ENCODE measurements at regions not wholly inside any gene's neighbourhood (a gene's known extent, or its start where the extent isn't known, plus 50 kb on each side); places are given as distances from the start of the nearest gene placed in this dataset.

- no peaks in the 10 kb centered on the region for H3K36me3 ChIP-seq (ENCODE audit: insufficient read depth, insufficient read length, low read length)
- no peaks in the 10 kb centered on the region for H3K9me3 ChIP-seq (ENCODE audit: insufficient read depth, low read length)
- no peak for TF ChIP-seq SUZ12 (IDR thresholded peaks at IDR 0.05; ENCODE audit: extremely low read depth, insufficient read depth, insufficient read length)
- TF ChIP-seq YY1 (IDR thresholded peaks at IDR 0.05; ENCODE audit: insufficient read depth, insufficient read length), result no peak
- no peak for TF ChIP-seq ZNF274 (IDR thresholded peaks at IDR 0.05; ENCODE audit: low read depth, low read length)
- no peaks in the 10 kb centered on the region for H3K4me1 ChIP-seq (ENCODE audit: insufficient read depth, insufficient read length)
- H3K27me3 ChIP-seq (ENCODE audit: insufficient read depth, insufficient read length), result no peaks in the 10 kb centered on the region
- no peak overlapping the region for H3K4me3 ChIP-seq (ENCODE audit: insufficient read length, low read depth)
- no peak for DNase-seq (ENCODE audit: low read depth, low spot score)
- H3K9ac ChIP-seq (ENCODE audit: insufficient read length, low read depth), result no peak overlapping the region
Observed at GRCh38 chr12:66944365-66944764, 265.5 kb upstream of the GRIP1 start.

DNA sequence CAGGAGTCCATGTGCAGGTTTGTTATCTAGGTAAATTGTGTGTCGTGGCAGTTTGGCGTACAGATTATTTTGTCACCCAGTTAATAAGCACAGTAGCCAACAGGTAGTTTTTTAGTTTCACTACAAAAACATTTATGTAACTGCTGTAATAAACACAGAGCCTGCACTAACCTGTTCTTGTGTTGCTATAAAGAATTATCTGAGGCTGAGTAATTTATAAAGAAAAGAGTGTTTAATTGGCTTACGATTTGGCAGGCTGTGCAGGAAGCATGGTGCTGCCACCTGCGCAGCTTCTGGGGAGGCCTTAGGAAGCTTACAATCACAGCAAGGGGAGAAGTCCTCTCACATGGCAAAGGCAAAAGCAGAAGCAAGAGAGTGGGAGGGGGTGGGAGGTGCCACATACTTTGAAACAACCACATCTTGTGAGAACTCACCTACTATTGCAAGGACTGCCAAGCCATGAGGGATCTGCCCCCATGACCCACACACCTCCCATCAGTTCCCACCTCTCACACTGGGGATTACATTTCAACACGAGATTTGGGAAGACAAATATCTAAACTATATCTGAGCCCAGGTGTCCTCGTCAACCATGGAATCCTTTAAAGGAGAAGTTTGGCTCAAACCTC, 266.4 kb upstream of the GRIP1 start:
- Histone ChIP-seq H3K4me1 (ENCODE audit: insufficient read depth, insufficient read length) (no peaks in the 10 kb centered on the region), H3K4me3 (ENCODE audit: insufficient read length, low read depth) (no peak overlapping the region), H3K27me3 (ENCODE audit: insufficient read depth, insufficient read length) (no peaks in the 10 kb centered on the region), H3K9me3 (ENCODE audit: insufficient read depth, low read length) (no peaks in the 10 kb centered on the region), H3K36me3 (ENCODE audit: insufficient read depth, insufficient read length, low read length) (no peaks in the 10 kb centered on the region), H3K9ac (ENCODE audit: insufficient read length, low read depth) (no peak overlapping the region)
- no peak for DNase-seq (ENCODE audit: low read depth, low spot score)
- TF ChIP-seq YY1 (IDR thresholded peaks at IDR 0.05; ENCODE audit: insufficient read depth, insufficient read length) (no peak), ZNF274 (IDR thresholded peaks at IDR 0.05; ENCODE audit: low read depth, low read length) (no peak), SUZ12 (IDR thresholded peaks at IDR 0.05; ENCODE audit: extremely low read depth, insufficient read depth, insufficient read length) (no peak)

- H3K36me3 ChIP-seq (ENCODE audit: insufficient read depth, insufficient read length, low read length), result no peaks in the 10 kb centered on the region
- H3K4me1 ChIP-seq (ENCODE audit: insufficient read depth, insufficient read length), result no peaks in the 10 kb centered on the region
- DNase-seq (ENCODE audit: low read depth, low spot score), result no peak
- no peaks in the 10 kb centered on the region for H3K27me3 ChIP-seq (ENCODE audit: insufficient read depth, insufficient read length)
- no peak overlapping the region for H3K4me3 ChIP-seq (ENCODE audit: insufficient read length, low read depth)
- H3K9me3 ChIP-seq (ENCODE audit: insufficient read depth, low read length), result no peaks in the 10 kb centered on the region
- TF ChIP-seq ZNF274 (IDR thresholded peaks at IDR 0.05; ENCODE audit: low read depth, low read length) (no peak), YY1 (IDR thresholded peaks at IDR 0.05; ENCODE audit: insufficient read depth, insufficient read length) (no peak), SUZ12 (IDR thresholded peaks at IDR 0.05; ENCODE audit: extremely low read depth, insufficient read depth, insufficient read length) (no peak)
- no peak overlapping the region for H3K9ac ChIP-seq (ENCODE audit: insufficient read length, low read depth)
Observed at GRCh38 chr12:66947119-66947518, 268.2 kb upstream of the GRIP1 start.

- Histone ChIP-seq H3K9me3 (ENCODE audit: insufficient read depth, low read length) (no peaks in the 10 kb centered on the region), H3K9ac (ENCODE audit: insufficient read length, low read depth) (no peak overlapping the region), H3K27me3 (ENCODE audit: insufficient read depth, insufficient read length) (no peaks in the 10 kb centered on the region), H3K36me3 (ENCODE audit: insufficient read depth, insufficient read length, low read length) (no peaks in the 10 kb centered on the region), H3K4me1 (ENCODE audit: insufficient read depth, insufficient read length) (no peaks in the 10 kb centered on the region), H3K4me3 (ENCODE audit: insufficient read length, low read depth) (no peak overlapping the region)
- no peak for DNase-seq (ENCODE audit: low read depth, low spot score)
- TF ChIP-seq ZNF274 (IDR thresholded peaks at IDR 0.05; ENCODE audit: low read depth, low read length) (no peak), SUZ12 (IDR thresholded peaks at IDR 0.05; ENCODE audit: extremely low read depth, insufficient read depth, insufficient read length) (no peak), YY1 (IDR thresholded peaks at IDR 0.05; ENCODE audit: insufficient read depth, insufficient read length) (no peak)
Observed at GRCh38 chr12:66952668-66953067, 273.8 kb upstream of the GRIP1 start.

GRCh38 chr12:66956300-66956699, 277.4 kb upstream of the GRIP1 start:
- Histone ChIP-seq H3K4me3 (ENCODE audit: insufficient read length, low read depth) (no peak overlapping the region), H3K36me3 (ENCODE audit: insufficient read depth, insufficient read length, low read length) (no peaks in the 10 kb centered on the region), H3K4me1 (ENCODE audit: insufficient read depth, insufficient read length) (no peaks in the 10 kb centered on the region), H3K27me3 (ENCODE audit: insufficient read depth, insufficient read length) (no peaks in the 10 kb centered on the region), H3K9ac (ENCODE audit: insufficient read length, low read depth) (no peak overlapping the region), H3K9me3 (ENCODE audit: insufficient read depth, low read length) (no peaks in the 10 kb centered on the region)
- no peak for TF ChIP-seq YY1 (IDR thresholded peaks at IDR 0.05; ENCODE audit: insufficient read depth, insufficient read length)
- TF ChIP-seq SUZ12 (IDR thresholded peaks at IDR 0.05; ENCODE audit: extremely low read depth, insufficient read depth, insufficient read length), result no peak
- no peak for TF ChIP-seq ZNF274 (IDR thresholded peaks at IDR 0.05; ENCODE audit: low read depth, low read length)
- no peak for DNase-seq (ENCODE audit: low read depth, low spot score)

- H3K36me3 ChIP-seq (ENCODE audit: insufficient read depth, insufficient read length, low read length), result no peaks in the 10 kb centered on the region
- H3K27me3 ChIP-seq (ENCODE audit: insufficient read depth, insufficient read length), result no peaks in the 10 kb centered on the region
- H3K4me1 ChIP-seq (ENCODE audit: insufficient read depth, insufficient read length), result no peaks in the 10 kb centered on the region
- H3K9me3 ChIP-seq (ENCODE audit: insufficient read depth, low read length), result no peaks in the 10 kb centered on the region
- no peak for DNase-seq (ENCODE audit: low read depth, low spot score)
- TF ChIP-seq ZNF274 (IDR thresholded peaks at IDR 0.05; ENCODE audit: low read depth, low read length) (no peak), YY1 (IDR thresholded peaks at IDR 0.05; ENCODE audit: insufficient read depth, insufficient read length) (no peak), SUZ12 (IDR thresholded peaks at IDR 0.05; ENCODE audit: extremely low read depth, insufficient read depth, insufficient read length) (no peak)
- no peak overlapping the region for H3K9ac ChIP-seq (ENCODE audit: insufficient read length, low read depth)
- no peak overlapping the region for H3K4me3 ChIP-seq (ENCODE audit: insufficient read length, low read depth)
Observed at GRCh38 chr12:66959276-66959675, 280.4 kb upstream of the GRIP1 start.

- no peaks in the 10 kb centered on the region for H3K9me3 ChIP-seq (ENCODE audit: insufficient read depth, low read length)
- no peaks in the 10 kb centered on the region for H3K36me3 ChIP-seq (ENCODE audit: insufficient read depth, insufficient read length, low read length)
- TF ChIP-seq YY1 (IDR thresholded peaks at IDR 0.05; ENCODE audit: insufficient read depth, insufficient read length) (no peak), ZNF274 (IDR thresholded peaks at IDR 0.05; ENCODE audit: low read depth, low read length) (no peak), SUZ12 (IDR thresholded peaks at IDR 0.05; ENCODE audit: extremely low read depth, insufficient read depth, insufficient read length) (no peak)
- no peaks in the 10 kb centered on the region for H3K4me1 ChIP-seq (ENCODE audit: insufficient read depth, insufficient read length)
- no peak overlapping the region for H3K9ac ChIP-seq (ENCODE audit: insufficient read length, low read depth)
- no peak for DNase-seq (ENCODE audit: low read depth, low spot score)
- H3K27me3 ChIP-seq (ENCODE audit: insufficient read depth, insufficient read length), result no peaks in the 10 kb centered on the region
- no peak overlapping the region for H3K4me3 ChIP-seq (ENCODE audit: insufficient read length, low read depth)
Observed at GRCh38 chr12:66960006-66960405, 281.1 kb upstream of the GRIP1 start.

All from NT2/D1 (cell line).